Prostate gland (tissue), 2 donors: ENCODE measurements at regions not wholly inside any gene's neighbourhood (a gene's known extent, or its start where the extent isn't known, plus 50 kb on each side); places are given as distances from the start of the nearest gene placed in this dataset.

ENCODE experiments used
- CTCF ChIP-seq, 4 experiments: fragments of 200-600 bp in 2 of 4; fragments of 450-650 bp in 2 of 4; sonication (generic) in 2 of 4; IDR thresholded peaks; 1 replicate in 3 of 4; 2 replicates in 1 of 4; pipeline ENCODE4 v1.5.1; 2016 to 2019; ENCODE audit warnings: antibody characterized with exemption in 4 of 4, mild to moderate bottlenecking in 2 of 4, moderate library complexity in 2 of 4
- POLR2A ChIP-seq: fragments of 450-650 bp; IDR thresholded peaks from one replicate; pipeline ENCODE4 v1.6.1; 2016; ENCODE audit warnings: antibody characterized with exemption, mild to moderate bottlenecking
- POLR2AphosphoS5 ChIP-seq: sonication (generic); formaldehyde crosslinking; IDR thresholded peaks from one replicate; pipeline ENCODE4 v1.6.1; 2017; ENCODE audit warnings: antibody characterized with exemption

DNA sequence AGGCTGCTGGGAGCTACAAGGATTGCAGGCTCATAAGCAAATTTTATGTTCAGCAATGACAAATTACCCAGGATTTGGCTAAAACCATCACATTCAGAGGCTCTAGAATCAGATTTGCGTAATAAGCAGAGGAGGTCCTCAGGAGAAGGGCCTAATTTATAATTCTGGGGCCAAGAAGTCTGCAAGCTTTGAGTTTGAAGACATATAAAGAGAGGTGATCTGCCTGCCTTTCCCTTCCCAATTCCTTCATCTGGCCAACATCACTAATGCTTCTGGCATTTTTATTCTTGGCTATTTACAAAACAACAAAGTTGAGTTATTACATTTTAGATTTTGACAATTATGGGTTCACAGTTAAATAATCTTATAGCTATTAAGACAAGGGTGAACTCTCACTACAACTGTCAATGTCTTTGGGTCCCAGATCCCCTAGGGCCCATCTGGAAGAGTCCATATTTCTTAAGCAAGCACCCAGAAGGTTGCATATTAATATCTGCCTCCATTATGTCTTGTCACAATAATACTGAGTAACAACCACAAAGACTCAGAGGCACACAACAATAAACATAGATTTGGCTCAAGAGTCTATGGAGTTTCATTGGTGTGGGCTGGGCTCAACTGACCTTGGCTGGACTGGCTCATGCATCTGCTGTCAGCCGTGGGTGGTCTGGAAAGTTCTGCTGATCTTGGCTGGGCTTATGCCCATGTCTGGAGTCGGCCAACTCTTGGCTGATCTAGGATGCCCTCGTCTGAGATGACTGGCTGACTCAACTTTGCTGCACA lies 67.2 kb upstream of the CD82 start:
- TF ChIP-seq CTCF (IDR thresholded peaks at IDR 0.05) (no peak), POLR2A (no peak), POLR2AphosphoS5 (no peak)
